ENCODE measurements at regions not wholly inside any gene's neighbourhood (a gene's known extent, or its start where the extent isn't known, plus 50 kb on each side); places are given as distances from the start of the nearest gene placed in this dataset.
"Not testable (repeated sequence)": the region's sequence is repeated elsewhere in the genome, so short reads cannot be mapped to it uniquely, and the experiment has no call there.

DNA sequence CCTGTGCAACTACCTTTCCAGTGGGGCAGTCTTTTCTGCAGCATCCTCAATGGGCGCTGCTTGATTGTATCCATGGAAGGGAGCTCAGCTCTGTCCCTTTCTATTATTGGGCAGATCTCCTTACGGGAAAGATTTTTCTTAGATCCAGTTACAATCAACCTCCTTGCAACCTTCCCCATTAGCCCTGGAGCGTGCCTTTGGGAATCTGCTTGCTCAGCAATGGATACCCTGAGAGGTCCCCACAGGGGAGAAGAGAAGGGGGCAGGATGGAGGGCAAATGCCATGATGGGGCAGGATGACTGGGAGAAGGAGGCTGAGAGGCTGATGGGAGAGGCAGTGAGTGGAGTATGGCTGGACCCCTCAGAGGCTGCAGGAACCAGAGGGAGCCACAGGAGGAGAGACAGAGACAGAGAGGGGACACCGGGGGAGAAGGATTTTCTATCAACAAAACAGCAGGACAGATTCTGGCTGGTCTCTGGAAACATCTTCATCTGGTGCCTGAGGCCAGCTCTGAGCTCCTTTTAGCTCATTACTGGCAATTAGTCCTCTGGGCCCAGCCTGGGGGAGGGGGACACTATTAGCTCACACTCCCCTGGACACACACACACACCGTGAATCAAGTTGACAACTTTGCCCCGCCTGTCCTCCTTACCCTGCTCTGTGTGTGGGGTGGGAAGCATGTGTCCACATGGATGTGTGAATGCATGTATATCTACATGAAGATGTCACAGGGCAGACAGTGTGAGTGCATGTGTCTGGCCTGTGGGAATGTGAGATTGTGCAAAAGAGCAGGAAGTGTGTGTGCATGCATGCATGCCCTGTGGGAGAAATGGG is 80.8 kb upstream of the PAX2 start:
- no peak for DNase-seq (ENCODE audit: low spot score)

DNA sequence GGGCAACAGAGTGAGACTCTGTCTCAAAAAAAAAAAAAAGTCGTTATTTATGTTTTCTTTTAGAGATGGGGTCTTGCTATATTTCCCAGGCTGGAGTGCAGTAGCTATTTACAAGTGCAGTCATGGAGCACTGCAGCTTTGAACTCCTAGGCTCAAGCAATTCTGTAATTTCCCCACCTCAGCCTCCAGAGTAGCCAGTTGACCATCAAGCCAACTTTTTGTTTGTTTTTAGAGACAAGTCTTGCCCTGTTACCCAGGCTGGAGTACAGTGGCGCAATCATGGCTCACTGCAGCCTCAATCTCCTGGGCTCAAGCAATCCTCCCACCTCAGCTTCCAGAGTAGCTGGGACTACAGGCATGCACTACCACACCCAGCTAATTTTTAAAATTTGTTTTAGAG is 78.7 kb upstream of the PAX2 start:
- DNase-seq (ENCODE audit: low spot score), result not testable (repeated sequence)

DNA sequence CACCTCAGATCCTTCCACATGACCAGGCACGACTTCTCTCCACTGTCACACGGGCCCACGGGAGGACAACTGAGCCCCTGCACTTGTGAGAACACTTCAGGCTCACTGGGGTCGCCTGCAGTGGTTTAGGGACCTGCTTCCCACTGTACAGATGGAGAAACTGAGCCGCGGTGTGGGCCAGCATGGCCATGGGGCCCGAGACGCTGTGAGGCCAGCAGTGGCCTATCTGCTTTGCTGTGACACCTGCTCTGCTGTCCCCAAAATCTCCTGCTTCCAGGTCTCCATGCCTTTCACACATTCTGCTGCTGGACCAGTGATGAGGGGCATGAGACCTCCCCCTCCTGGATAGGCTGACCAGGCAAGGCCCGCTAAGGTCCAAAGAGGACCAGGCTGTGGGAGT is 75.8 kb upstream of the PAX2 start:
- DNase-seq (ENCODE audit: low spot score), result no peak

DNA sequence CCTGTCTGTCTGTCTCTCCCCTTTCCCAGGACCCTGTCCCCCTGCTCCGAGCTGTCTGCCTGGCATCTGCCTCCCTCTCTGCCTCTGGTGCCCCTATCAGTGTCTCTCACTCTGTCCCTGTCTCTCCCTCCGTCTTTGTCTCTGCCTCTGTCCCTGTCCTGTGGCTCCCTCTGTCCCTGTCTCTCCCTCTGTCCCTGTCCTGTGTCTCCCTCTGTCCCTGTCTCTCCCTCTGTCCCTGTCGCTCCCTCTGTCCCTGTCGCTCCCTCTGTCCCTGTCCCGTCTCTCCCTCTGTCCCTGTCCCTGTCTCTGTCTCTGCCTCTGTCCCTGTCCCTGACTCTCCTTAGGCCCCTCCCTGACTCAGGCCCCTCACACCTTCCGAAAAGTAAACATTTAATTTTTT is 75.0 kb upstream of the PAX2 start:
- no peak for DNase-seq (ENCODE audit: low spot score)

DNA sequence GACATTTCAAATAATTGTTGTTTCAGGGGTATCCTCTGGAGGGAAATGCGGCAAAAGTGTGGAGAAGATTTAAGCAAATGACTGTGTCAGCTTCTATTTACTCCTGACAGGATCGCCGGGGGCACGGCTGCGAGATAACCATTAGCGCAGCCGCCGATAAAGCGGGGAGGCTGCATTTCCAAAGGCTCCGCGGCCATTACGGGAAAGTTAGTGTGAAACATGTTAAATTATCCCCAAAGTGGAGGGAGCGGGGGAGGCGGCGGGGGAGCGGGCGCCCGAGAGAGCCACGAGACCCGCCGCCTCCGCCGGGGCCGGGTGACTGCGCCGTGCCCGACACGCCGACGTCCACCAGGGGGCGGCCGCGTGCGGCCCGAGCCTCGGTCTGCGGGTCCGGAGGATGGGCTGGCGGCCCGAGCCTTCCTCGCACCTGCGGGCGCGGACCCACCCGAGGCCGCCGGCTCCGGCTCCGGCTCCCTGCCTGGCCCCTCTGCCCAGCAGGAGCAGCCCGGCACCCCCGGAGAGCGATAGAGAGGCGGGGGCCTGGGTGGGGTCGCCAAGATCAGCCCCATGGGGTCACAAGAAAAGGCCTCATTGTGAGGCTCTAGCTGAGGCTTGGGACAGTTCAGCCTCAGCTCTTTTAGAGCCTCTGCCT is 74.4 kb upstream of the PAX2 start:
- DNase-seq (ENCODE audit: low spot score), result peak; percentile 81

DNA sequence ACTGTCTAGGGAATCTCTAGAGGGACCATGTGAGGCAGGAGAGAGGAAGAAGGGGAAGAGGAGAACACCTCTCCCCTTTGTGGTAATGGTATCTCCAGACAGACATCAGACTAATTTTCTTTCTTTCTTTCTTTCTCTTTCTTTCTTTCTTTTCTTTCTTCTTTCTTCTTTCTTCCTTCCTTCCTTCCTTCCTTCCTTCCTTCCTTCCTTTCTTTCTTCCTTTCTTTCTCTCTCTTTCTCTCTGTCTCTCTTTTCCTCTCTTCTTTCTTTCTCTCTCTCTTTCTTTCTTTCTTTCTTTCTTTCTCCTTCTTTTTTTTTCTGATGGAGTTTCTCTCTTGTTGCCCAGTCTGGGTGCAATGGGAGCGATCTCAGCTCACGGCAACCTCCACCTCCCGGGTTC is 73.2 kb upstream of the PAX2 start:
- no peak for DNase-seq (ENCODE audit: low spot score)

DNA sequence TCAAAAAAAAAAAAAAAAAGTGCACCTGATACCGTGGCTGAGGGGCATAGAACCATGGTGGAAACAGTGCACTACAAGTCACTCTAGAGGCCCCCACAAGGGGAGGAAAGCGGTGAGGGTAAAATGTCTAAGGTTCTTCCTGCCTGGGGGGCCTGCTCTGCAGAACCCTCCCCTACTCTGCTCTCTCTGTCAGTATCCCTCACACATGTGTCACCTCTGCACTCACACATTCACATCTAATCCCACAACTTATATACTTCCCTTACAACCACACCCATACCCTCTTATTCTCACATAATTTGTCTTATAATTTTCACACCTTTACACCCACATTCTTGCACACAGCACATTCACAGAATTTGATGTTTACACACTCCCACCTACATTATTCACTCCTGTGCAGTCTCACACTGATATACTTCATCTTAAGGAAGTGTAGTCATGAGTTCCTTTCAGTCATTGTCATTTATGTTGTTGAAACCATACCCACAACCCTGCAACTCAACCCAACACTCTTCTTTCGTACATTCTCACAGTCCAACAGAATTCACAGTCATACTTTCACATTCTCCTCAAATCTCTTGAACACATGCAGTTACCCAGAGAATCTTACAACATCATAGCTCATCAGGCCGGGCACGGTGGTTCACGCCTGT is 68.0 kb upstream of the PAX2 start:
- no peak for DNase-seq (ENCODE audit: low spot score)

DNA sequence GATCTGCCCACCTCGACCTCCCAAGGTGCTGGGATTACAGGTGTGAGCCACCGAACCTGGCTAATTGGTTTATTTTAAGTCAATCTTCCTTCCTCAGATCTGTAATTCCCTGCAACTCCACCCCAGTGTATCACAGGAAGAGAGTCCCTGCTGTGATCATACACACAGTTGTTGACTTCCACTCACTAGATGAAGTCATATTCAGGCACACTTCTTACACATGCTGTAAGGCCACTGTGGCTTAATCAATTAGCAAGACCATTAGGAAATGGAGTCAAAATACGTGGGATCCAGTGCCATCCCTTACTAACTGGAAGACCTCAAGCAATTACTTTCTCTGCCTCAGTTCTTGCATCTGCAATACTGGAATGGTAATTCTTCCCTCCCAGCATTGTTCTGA is 66.1 kb upstream of the PAX2 start:
- DNase-seq (ENCODE audit: low spot score), result no peak

DNA sequence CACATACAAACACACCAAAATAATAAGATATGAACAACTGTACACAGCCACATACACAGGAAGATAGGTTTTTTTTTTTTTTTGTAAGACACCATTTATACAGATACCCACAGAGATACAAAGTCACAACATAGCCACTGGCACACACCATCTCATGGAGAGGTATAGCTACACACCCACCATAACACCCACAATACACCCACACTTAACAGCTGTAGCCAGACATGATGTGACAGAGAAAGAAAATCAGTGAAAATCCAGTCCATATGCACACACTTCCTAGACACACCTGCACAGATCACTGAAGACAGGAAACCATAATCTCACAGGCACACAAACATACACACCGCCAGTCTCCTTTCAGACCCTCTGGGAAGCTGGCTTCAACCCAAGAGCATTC is 62.4 kb upstream of the PAX2 start:
- no peak for DNase-seq (ENCODE audit: low spot score)

DNA sequence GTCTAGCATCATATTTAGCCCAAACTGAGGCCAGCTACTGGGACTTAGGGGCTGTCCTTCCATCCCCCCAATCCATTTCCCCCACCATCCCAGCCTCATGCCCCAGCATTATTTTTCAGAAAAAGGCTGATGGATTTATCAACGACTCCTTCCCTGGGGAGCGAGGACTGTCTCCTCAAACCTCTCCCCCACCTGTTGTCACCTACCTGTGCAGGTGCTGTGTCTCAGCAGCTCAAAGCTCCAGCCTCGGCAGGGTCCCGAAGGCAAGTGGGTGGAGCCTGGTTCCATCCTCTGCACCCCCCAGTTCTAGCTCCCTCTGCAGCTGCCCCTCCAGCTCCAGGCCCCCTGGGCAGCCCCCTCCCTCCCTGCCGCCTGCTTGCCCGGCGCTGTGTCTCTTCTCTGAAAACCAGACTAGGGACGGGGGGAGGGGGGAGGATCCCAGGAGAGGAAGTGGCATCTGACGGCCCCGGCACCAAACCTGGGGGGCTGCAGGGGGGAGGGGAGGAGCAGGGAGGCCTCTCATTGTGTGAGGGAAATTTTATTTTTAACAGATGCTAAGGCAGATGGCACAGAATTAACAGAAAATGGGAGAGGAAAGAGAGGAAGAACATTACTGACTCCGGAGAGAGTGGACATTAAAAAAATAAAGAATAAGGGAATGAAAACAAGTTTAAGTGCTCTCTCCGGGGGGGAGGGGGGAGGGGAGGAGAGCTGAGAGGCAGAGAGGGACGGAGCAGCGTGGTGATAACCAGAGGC is 61.7 kb upstream of the PAX2 start:
- DNase-seq (ENCODE audit: low spot score), result no peak

DNA sequence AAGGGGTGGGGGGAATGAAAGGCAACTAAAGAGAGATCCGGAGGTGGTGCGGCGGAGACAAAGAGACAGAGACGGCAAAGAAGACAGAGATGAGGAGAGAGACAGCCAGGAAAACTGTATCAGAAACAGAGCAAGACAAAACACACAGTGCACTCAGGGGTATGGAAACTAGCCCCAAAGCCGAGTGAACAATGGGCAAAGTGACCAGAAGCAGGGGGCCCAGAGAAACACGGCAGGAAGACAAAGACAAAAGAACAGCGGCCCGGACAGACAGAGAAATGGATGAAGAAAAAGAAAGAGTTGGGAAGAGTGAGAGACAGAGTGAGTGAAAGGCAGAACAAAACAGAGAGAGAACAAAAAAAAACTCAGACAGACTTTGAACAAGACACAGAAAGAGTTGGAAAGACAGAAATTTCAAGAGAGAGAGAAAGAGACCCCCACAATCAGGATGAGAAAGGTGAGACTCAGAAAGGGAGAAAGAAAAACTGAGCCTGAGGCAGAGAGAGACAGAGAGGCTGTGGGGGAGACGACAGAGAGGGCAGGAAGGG is 60.6 kb upstream of the PAX2 start:
- no peak for DNase-seq (ENCODE audit: low spot score)

DNA sequence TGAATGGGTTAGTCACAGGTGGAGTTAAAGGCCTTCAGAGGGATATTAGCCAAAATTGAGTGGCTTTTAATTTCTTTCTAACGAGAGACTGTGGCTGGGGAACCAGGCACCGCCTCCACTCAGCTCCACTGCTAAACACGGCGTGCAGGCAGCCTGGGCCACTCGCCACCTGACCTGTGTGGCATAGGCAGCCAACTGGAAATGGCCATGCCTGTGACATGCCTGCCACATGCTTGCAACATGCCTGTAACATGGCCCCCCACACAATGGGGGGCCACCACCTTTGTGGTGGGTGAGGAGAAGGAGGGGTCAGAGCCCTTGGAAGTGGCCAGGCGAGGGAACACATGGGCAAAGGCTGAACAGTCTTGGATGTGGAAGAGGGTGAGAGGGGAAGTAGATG is 60.1 kb upstream of the PAX2 start:
- DNase-seq (ENCODE audit: low spot score), result no peak

DNA sequence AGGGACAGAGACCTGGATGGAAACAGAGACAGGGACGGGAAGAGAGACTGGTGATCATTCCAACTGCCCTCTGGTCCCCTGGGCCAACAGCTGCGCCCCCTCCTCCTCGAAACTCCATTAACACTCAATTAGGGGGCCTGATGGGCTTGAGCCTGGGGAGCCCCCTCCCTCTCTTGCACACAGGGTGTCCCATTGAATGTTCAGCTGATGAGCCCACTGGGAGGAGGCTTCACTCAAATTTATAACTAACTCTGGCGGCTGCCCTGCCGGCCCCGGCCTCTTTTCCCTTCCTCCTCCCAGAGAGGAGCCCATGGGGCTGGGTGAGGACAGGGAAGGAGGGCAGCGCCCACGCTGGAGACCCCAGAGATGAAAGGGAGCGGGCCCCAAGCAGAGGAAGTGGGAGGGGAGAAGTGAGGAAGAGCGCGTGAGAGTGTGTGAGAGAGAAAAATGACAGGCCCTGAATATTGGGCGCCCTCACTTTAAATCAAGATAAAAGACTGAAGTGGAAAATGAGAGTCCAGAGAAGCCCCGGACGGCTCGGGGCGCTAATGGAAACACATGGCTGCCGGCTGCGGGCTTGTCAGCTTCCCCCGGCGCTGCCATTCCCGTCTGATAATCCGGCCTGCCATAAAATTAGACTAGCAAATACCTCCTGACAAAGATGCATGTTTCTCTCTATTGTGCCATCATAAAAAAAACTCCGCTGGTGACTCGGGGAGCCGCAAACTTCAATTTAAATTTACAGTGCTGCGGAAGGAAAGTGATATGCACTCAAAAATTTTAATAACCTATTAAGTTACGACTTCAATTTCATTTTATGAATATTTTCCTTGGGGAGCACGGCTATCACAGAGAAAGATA is 58.0 kb upstream of the PAX2 start:
- DNase-seq (ENCODE audit: low spot score), result no peak

DNA sequence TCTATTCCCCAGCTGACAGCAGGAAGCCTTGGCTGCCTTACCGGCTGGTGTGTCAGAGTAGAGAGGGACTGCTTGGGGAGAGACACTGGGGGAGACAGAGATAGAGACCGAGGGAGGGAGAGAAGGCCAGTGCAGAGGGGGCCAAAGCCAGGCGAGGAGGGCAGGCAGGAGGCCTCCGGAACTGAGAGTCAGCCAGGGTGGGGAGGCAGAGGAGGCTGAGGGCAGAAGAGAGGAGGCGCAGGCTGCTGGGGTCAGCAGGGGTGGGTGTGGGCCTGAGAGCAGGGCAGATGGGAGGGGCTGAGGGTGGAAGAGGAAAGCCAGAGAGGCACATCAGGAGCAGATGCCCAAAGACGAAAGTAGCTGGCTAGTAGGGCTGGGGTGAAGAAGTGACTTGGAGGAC is 57.2 kb upstream of the PAX2 start:
- DNase-seq (ENCODE audit: low spot score), result no peak

DNA sequence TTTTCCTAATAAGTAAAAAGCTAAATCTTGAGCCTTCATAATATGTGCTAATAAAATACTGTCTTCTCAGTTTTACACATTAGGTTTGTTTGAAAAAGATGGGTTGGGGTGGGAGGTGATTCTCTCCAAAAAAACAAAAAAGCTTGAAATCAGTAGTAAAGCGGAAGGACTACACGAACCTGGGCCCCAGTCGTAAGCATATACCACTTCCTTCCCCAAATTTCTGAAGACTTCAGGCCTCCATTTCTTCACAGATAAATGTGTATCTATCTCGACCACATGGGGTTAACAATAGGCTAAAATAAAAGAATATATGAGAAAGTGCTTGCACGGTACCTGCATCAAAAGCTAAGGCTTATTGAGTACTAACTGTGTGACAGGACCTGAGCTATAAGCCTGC is 51.6 kb upstream of the PAX2 start:
- DNase-seq (ENCODE audit: low spot score), result no peak

Measured in D341Med (cell line).